ENCODE measurements at regions not wholly inside any gene's neighbourhood (a gene's known extent, or its start where the extent isn't known, plus 50 kb on each side); places are given as distances from the start of the nearest gene placed in this dataset.
"Not testable (repeated sequence)": the region's sequence is repeated elsewhere in the genome, so short reads cannot be mapped to it uniquely, and the experiment has no call there.

- no peak for DNase-seq
Observed at GRCh38 chr19:27745978-27746542, 1466.9 kb downstream of the UQCRFS1 start.

GRCh38 chr19:27744926-27745768, 1467.8 kb downstream of the UQCRFS1 start:
- DNase-seq: no peak

- DNase-seq: no peak
Observed at GRCh38 chr19:27742041-27742440, 1470.9 kb downstream of the UQCRFS1 start.

GRCh38 chr19:27741236-27741635, 1471.7 kb downstream of the UQCRFS1 start:
- DNase-seq: no peak

- DNase-seq: no peak
Observed at GRCh38 chr19:27740396-27740795, 1472.6 kb downstream of the UQCRFS1 start.

GRCh38 chr19:27738569-27739193, 1474.3 kb downstream of the UQCRFS1 start:
- no peak for DNase-seq

- DNase-seq: no peak
Observed at GRCh38 chr19:27736225-27736624, 1476.7 kb downstream of the UQCRFS1 start.

- DNase-seq: no peak
Observed at GRCh38 chr19:27735314-27735713, 1477.6 kb downstream of the UQCRFS1 start.

GRCh38 chr19:27734496-27735220, 1478.3 kb downstream of the UQCRFS1 start:
- no peak for DNase-seq

GRCh38 chr19:27733551-27734266, 1479.2 kb downstream of the UQCRFS1 start:
- DNase-seq: no peak

GRCh38 chr19:27729332-27729731, 1483.6 kb downstream of the UQCRFS1 start:
- DNase-seq: no peak

GRCh38 chr19:27722625-27723024, 1490.3 kb downstream of the UQCRFS1 start:
- DNase-seq: no peak

- no peak for DNase-seq
Observed at GRCh38 chr19:27720155-27720554, 1492.8 kb downstream of the UQCRFS1 start.

GRCh38 chr19:27719034-27719433, 1493.9 kb downstream of the UQCRFS1 start:
- no peak for DNase-seq

- DNase-seq: no peak
Observed at GRCh38 chr19:27718234-27718633, 1494.7 kb downstream of the UQCRFS1 start.

- no peak for DNase-seq
Observed at GRCh38 chr19:27717825-27718224, 1495.1 kb downstream of the UQCRFS1 start.

- DNase-seq: no peak
Observed at GRCh38 chr19:27716922-27717321, 1496.0 kb downstream of the UQCRFS1 start.

- DNase-seq: no peak
Observed at GRCh38 chr19:27714857-27715256, 1498.1 kb downstream of the UQCRFS1 start.

- DNase-seq: no peak
Observed at GRCh38 chr19:27709496-27709895, 1503.5 kb downstream of the UQCRFS1 start.

- not testable (repeated sequence) for DNase-seq
Observed at GRCh38 chr19:27708986-27709385, 1504.0 kb downstream of the UQCRFS1 start.

GRCh38 chr19:27707026-27707425, 1505.9 kb downstream of the UQCRFS1 start:
- not testable (repeated sequence) for DNase-seq

GRCh38 chr19:27705896-27706295, 1507.1 kb downstream of the UQCRFS1 start:
- no peak for DNase-seq

All from fibroblast of skin of right quadriceps (primary cell).